ENCODE measurements at regions not wholly inside any gene's neighbourhood (a gene's known extent, or its start where the extent isn't known, plus 50 kb on each side); places are given as distances from the start of the nearest gene placed in this dataset.
A peak's percentile ranks its signal among the peaks of the same experiment; 100 is the strongest.
"Not testable (repeated sequence)": the region's sequence is repeated elsewhere in the genome, so short reads cannot be mapped to it uniquely, and the experiment has no call there.

DNA sequence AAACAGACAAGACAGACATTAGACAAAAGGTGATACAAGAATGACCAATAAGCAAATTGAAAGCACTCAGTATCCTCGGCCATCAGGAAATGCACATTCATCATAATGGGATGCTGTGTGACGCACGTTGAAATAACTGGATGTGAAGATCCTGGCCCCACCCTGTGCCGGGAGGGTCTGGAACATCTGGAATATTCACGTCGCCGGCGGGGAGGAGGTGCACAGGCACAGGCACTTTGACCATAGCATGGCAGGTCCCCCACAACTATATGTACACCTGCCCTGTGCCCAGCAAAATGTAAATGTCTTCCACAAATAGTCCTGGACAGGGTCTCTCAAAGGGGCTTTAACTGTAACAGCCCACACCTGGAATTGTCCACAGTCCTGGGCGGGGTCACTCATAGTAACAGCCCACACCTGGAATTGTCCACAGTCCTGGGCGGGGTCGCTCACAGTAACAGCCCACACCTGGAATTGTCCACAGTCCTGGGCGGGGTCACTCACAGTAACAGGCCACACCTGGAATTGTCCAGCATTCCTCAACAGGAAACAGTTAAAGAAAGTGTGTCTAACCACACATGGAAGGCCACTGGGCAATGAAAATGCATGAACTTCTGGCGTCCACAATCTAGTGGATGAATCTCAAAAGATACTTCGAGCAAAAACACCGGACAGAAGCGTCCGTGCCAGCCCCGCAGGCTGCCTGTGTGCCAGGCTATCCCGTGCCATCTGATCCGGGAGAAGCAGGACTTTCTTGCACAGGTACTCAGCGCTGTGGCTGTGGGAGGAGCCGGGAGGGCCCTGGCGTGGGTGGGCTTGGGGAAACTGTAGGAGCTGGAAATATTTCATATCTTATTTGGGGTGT is 113.4 kb downstream of the RTP5 start:
- intact Hi-C loops (cut with DNase I): no loop called here
- no peaks in the 10 kb centered on the region for H3K9me3 ChIP-seq (replicated peaks in 1 of 3)
- WGBS, 4 donors: 79 to 90% (median 89%) methylated on average over 17 to 23 of the region's 23 CpGs
- H3K4me1 ChIP-seq (replicated peaks in 1 of 2): no peaks in the 10 kb centered on the region
- no peak overlapping the region for H3K27ac ChIP-seq
- TF ChIP-seq CTCF (IDR thresholded peaks at IDR 0.05) (no peak), POLR2A (IDR thresholded peaks at IDR 0.05) (no peak)
- H3K27me3 ChIP-seq: no peaks in the 10 kb centered on the region
- peak in 3 of 7 donors; percentile 4 to 44 (median 13) for DNase-seq
- H3K4me3 ChIP-seq: no peak overlapping the region
- H3K36me3 ChIP-seq (replicated peaks in 1 of 2): no peaks in the 10 kb centered on the region

- no peak overlapping the region for H3K4me3 ChIP-seq
- whole genome bisulfite sequencing, 4 donors: 82 to 87% (median 85%) methylated on average over 21 to 22 of the region's 22 CpGs
- H3K27ac ChIP-seq: no peak overlapping the region
- H3K27me3 ChIP-seq: no peaks in the 10 kb centered on the region
- no peaks in the 10 kb centered on the region for H3K36me3 ChIP-seq (replicated peaks in 1 of 2)
- DNase-seq: peak in 3 of 7 donors; percentile 4 to 41 (median 14)
- no peak for TF ChIP-seq CTCF (IDR thresholded peaks at IDR 0.05)
- TF ChIP-seq POLR2A (IDR thresholded peaks at IDR 0.05): no peak
- no peaks in the 10 kb centered on the region for H3K9me3 ChIP-seq (replicated peaks in 1 of 3)
- intact Hi-C loops (cut with DNase I): no loop called here
- H3K4me1 ChIP-seq (replicated peaks in 1 of 2): no peaks in the 10 kb centered on the region
Observed at GRCh38 chr2:241983571-241984270, 114.2 kb downstream of the RTP5 start.

DNA sequence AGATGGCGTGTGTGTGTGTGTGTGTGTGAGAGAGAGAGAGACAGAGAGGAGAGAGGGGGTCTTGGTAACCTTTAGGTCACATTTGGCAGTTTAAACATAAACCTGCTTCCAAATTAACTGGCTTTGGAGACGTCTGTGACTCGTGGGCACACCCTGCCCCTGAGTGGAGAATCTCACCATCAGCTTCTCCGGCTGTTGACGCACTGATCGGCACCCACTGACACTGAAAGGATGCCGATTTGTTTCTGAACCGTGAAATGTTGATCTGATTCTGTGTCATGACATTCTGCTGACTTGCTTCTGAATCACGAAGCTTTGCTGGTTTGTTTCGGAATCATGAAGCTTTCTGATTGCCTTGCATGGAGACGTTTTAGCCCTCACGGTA is 114.7 kb downstream of the RTP5 start:
- TF ChIP-seq CTCF (IDR thresholded peaks at IDR 0.05) (no peak), POLR2A (IDR thresholded peaks at IDR 0.05) (no peak)
- Histone ChIP-seq H3K4me3 (no peak overlapping the region), H3K36me3 (replicated peaks in 1 of 2) (no peaks in the 10 kb centered on the region), H3K4me1 (replicated peaks in 1 of 2) (no peaks in the 10 kb centered on the region), H3K9me3 (replicated peaks in 1 of 3) (no peaks in the 10 kb centered on the region), H3K27ac (no peak overlapping the region), H3K27me3 (no peaks in the 10 kb centered on the region)
- intact Hi-C loops (cut with DNase I): no loop called here
- DNase-seq: no peak
- 67 to 79% (median 75%) methylated on average over 12 of the region's 12 CpGs for WGBS, 4 donors

- H3K27ac ChIP-seq: no peak overlapping the region
- no peaks in the 10 kb centered on the region for H3K4me1 ChIP-seq (replicated peaks in 1 of 2)
- no peak overlapping the region for H3K4me3 ChIP-seq
- H3K27me3 ChIP-seq: no peaks in the 10 kb centered on the region
- no peak for TF ChIP-seq CTCF (IDR thresholded peaks at IDR 0.05)
- no peak for TF ChIP-seq POLR2A (IDR thresholded peaks at IDR 0.05)
- intact Hi-C loops (cut with DNase I): no loop called here
- DNase-seq: peak in 2 of 7 donors; percentile 7 to 39
- no peaks in the 10 kb centered on the region for H3K36me3 ChIP-seq (replicated peaks in 1 of 2)
- WGBS, 4 donors: 66 to 79% (median 73%) methylated on average over 6 of the region's 6 CpGs
- no peaks in the 10 kb centered on the region for H3K9me3 ChIP-seq (replicated peaks in 1 of 3)
Observed at GRCh38 chr2:241984658-241985057, 115.1 kb downstream of the RTP5 start.

GRCh38 chr2:241985161-241985985 is 115.8 kb downstream of the RTP5 start:
- peak in 1 of 7 donors; percentile 43 for DNase-seq
- 74 to 82% (median 76%) methylated on average over 40 to 46 of the region's 46 CpGs for WGBS, 4 donors
- H3K4me1 ChIP-seq (replicated peaks in 1 of 2); H3K27ac ChIP-seq; intact Hi-C loops (cut with DNase I); H3K4me3 ChIP-seq; H3K27me3 ChIP-seq; H3K36me3 ChIP-seq (replicated peaks in 1 of 2); H3K9me3 ChIP-seq (replicated peaks in 1 of 3): not testable (repeated sequence)

Measured in adrenal gland (tissue), 9 donors.